ENCODE measurements at regions not wholly inside any gene's neighbourhood (a gene's known extent, or its start where the extent isn't known, plus 50 kb on each side); places are given as distances from the start of the nearest gene placed in this dataset.

GRCh38 chr6:14796974-14797762, 448.7 kb upstream of the JARID2 start:
- ChIA-PET RAD21 (ENCODE audit: low non-redundant PET in 1 of 2, low total read pairs in 2 of 2, uncharacterized antibody in 2 of 2, unreplicated experiment in 2 of 2) (no interaction called here), CTCF (no interaction called here), POLR2A (no interaction called here)
- Histone ChIP-seq H3K27me3 (ENCODE audit: insufficient read depth, low read length) (no peaks in the 10 kb centered on the region), H3K9ac (ENCODE audit: low read length) (no peak overlapping the region), H3K4me1 (ENCODE audit: control insufficient read depth in 1 of 2, insufficient read depth in 2 of 2, low read length in 2 of 2) (peaks cover 0 to 3% of the 10 kb centered on the region in 2 experiments; a peak in 1 of 4 replicates), H3K27ac (ENCODE audit: low read depth, low read length) (no peak overlapping the region), H3K9me3 (ENCODE audit: control insufficient read depth in 1 of 2, insufficient read depth in 1 of 2, low read depth in 1 of 2, low read length in 2 of 2) (no peaks in the 10 kb centered on the region), H3K4me3 (replicated peaks in 1 of 2; ENCODE audit: low read depth in 1 of 2, low read length in 2 of 2) (no peak overlapping the region), H3K79me2 (ENCODE audit: insufficient read depth, low read length) (no peaks in the 10 kb centered on the region), H3K4me2 (ENCODE audit: low read length) (no peak overlapping the region), H4K20me1 (ENCODE audit: insufficient read depth) (no peaks in the 10 kb centered on the region), H3K9me2 (ENCODE audit: insufficient read depth) (no peaks in the 10 kb centered on the region), H2AFZ (ENCODE audit: low read depth, low read length, poor library complexity, severe bottlenecking) (no peak overlapping the region), H3K36me3 (ENCODE audit: control insufficient read depth in 1 of 2, insufficient read depth in 2 of 2, low read length in 2 of 2) (no peaks in the 10 kb centered on the region)
- no peak for DNase-seq (ENCODE audit: low read depth, low spot score)
- no peak for ATAC-seq
- BruUV-seq (replicated peaks) = no TSS peak
- intact Hi-C loops (cut with micrococcal nuclease) = no loop called here
- TF ChIP-seq CEBPB (IDR thresholded peaks at IDR 0.05; ENCODE audit: low read depth) = peak; percentile 64
- no peak for TF ChIP-seq SIN3A (IDR thresholded peaks at IDR 0.05; ENCODE audit: low read depth)
- TF ChIP-seq, protein P1, sequence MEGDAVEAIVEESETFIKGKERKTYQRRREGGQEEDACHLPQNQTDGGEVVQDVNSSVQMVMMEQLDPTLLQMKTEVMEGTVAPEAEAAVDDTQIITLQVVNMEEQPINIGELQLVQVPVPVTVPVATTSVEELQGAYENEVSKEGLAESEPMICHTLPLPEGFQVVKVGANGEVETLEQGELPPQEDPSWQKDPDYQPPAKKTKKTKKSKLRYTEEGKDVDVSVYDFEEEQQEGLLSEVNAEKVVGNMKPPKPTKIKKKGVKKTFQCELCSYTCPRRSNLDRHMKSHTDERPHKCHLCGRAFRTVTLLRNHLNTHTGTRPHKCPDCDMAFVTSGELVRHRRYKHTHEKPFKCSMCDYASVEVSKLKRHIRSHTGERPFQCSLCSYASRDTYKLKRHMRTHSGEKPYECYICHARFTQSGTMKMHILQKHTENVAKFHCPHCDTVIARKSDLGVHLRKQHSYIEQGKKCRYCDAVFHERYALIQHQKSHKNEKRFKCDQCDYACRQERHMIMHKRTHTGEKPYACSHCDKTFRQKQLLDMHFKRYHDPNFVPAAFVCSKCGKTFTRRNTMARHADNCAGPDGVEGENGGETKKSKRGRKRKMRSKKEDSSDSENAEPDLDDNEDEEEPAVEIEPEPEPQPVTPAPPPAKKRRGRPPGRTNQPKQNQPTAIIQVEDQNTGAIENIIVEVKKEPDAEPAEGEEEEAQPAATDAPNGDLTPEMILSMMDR (IDR thresholded peaks at IDR 0.05 in 2 of 3, conservative IDR thresholded peaks at IDR 0.05 in 1 of 3; ENCODE audit: borderline replicate concordance in 1 of 3, insufficient read depth in 1 of 3, low read depth in 2 of 3, low read length in 2 of 3) = no peak
- TF ChIP-seq TCF7L2 (IDR thresholded peaks at IDR 0.05; ENCODE audit: borderline replicate concordance, extremely low read depth, insufficient read depth, insufficient read length) = no peak
- TF ChIP-seq YY1 (IDR thresholded peaks at IDR 0.05; ENCODE audit: extremely low read depth, insufficient replicate concordance, low read depth, low read length) = no peak

Measured in HCT116 (cell line).